GM21447 (cell line): ENCODE measurements at regions not wholly inside any gene's neighbourhood (a gene's known extent, or its start where the extent isn't known, plus 50 kb on each side); places are given as distances from the start of the nearest gene placed in this dataset.
"Not testable (repeated sequence)": the region's sequence is repeated elsewhere in the genome, so short reads cannot be mapped to it uniquely, and the experiment has no call there.

ENCODE experiments used
- ATAC-seq: cut with Tn5 transposase; IDR thresholded peaks from one replicate; pipeline ENCODE4 v1.9.1; 2021; ENCODE audit not compliant: unreplicated experiment

DNA sequence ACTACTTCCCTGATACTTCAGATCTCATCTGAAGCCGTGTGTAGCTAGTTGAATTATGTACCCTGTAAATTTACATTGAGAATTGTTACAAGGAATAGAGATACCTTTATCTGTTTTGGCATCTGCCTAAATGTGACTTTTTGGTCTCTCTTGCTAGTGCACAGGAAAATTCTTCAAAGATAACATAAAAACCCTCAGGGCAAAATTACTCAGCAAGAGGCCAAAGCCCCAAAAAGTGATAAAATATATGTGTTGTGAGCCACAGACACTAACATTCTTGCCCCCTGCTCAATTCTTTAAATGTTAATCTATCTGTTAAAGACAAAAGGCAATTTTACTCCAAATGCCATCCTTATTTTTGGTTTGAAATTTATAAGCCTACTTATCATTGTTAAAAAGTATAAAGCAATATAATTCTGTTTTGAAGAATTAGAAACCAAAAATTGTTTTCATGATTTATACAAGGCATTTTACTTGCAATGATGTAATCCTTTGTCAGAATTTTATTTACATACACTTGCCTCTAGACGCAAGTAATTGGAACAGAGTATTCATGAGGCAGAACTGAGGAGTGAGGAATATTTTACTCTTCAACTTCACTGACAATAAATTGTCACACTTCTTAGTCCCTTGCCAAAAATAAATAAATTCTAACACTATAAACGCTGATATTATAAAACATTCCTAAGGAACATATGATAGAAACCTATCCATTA lies 186.2 kb downstream of the EPM2A start:
- ATAC-seq = no peak

DNA sequence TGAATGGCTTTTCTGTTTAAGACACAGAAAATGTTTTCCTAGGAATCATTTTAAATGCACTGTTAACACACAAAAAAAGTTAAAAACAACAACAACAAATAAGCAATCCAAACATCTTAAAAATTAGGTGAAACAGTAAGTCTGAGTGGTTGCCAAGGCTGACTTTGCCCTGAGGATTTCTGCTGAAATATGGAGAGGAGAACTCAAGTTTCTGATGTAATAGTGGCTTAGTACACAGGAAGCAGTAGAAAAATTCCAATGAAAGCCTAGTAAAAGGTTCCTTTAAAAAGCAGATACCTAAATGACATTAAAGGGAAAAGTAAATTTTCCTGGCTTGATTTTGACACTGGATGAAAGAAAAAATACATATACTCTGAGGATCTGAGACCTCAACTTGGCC lies 184.2 kb downstream of the EPM2A start:
- ATAC-seq = no peak

DNA sequence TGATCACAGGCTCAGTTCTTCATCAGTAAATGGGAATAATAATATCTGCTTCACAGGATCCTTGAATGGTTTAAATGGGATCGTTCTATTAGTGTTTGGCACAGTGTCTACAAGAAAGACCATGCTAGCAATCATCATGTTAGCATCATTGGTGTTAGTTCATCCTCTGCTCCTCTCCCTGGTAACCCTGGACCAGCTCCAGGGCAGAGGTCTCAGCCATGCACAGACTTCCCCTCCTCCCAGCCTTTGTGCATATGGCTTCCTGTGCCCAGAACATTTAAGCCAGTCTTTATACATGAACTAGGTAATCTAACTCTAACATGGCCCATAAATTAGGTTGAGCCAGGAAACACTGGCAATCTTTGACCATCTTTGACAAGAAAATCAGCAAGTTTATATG lies 180.2 kb downstream of the EPM2A start:
- ATAC-seq = no peak

DNA sequence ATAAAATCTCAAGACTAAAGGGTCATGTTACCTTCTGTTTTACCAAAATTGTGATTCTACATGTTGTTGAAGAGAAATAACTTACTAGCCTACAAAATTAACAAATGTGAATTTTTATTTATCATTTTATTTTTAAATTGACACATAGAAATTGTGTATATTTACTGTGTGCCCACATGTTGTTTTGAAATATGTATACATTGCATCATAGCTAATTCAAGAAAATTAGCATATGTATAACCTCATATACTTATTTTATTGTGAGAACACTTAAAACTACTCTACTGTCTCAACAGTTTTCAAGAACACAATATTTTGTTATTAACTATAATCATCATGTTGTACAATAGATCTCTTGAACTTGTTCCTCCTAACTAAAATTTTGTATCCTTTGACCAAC lies 177.8 kb downstream of the EPM2A start:
- ATAC-seq = no peak

DNA sequence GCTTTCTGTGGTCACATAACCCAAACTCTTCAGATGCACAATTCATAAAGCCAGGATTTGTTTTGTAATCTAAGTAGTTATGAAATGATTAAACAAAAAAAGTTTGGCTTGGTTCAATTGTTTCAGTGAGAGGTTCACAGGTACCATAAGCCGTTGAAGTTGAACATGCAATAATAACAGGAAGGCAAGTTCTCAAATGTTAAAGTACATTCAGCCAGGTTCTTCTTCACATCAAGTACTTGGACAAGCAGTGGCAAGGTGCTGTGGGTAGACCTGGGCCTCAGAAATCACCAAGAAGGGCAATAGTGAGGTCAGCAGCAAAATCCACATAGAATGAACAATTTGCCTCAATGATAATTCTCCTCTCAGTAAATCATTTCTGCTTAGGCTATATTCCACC lies 175.5 kb downstream of the EPM2A start:
- ATAC-seq = no peak

DNA sequence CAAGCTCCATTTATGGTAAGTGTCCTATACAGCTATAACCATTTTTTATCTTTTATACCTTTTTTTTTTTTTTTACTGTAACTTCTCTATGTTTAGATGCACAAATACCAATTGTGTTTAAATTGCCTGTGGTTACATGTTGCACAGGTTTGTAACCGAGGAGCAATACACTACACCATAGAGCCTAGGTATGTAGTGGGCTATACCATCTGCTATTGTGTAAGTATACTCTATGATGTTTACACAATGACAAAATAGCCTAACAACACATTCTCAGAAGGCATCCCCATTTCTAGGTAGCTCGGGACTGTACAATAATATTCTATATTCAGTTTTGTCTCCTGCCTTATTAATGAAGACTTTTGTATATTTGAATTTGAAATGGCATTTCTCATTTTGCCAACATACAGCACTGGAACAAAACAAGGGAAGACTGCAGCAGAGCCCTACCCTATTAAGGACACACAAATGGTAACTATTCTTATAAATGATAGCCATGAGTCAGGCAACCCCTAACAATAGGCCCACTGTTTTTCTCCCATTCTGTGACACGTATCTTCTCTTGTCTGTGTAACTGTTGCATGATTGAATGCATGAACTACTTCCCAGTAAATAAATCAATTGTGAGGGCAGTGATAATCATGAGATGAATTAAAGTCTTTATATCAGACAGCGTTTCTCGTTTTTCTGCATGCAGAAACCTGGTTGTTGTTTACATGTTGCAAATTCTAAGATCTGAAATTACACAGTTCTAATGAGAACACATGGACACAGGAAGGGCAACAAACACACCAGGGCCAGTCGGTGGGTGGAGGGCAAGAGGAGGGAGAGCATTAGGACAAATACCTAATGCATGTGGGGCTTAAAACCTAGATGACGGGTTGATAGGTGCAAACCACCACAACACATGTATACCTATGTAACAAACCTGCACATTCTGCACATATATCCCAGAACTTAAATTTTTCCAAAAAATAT lies 173.9 kb downstream of the EPM2A start:
- no peak for ATAC-seq

DNA sequence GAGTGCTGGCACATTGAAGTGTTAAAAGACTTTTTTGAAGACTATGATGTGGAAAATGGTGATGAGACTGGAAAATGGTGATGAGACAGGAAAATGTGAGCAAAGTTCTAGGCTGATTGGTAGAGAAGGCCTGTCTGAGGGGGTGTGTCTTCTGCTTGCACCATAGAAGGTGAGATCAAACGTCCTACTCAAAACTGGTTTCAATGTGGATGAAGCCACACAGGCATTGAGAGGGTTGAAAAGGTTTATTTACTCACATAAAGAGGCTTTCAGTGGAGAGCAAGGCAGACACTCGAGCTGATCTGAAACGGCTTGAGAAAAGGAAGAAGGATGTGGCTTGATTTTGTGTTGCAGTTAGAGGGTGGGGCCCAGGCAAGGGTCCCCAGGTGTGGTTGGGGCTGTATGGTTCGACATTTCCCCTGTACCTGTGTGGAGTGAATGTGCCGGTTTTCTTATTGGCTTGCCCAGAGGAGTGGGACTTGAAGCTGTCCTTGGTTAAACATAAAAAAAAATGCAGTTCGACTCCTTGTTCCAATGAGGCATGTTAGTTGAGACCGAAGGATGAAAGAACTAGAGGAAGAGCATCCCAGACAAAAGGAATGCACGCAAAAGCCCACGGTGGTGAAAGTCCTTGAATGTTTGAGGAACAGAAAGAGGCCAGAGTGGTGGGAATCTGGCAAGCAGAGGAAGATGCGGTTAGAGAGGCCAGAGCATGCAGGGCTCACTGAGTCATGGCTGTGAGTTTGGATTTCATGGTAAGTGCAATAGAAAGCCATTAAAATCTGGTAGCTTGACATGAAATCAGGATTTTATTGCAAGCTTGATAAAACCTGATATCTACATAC lies 172.3 kb downstream of the EPM2A start:
- ATAC-seq = no peak

DNA sequence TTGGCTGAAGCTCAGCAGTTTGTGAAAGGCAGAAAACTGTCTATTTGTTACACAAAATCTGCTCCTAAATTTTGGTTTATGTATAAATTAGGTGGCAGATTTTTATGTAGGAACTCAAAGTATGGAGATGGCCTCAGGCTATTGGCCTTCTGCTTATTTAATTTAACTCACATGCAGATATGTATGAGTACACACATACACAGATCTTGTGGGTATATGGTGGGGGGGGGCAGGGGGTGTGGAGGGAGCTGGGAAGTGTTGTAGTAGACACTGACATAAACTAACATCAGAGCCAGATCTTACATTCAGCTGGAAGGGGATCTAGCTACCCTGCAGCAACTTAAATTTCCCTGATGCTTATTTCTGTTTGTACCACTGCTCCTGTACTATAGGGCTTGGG lies 170.8 kb downstream of the EPM2A start:
- no peak for ATAC-seq

DNA sequence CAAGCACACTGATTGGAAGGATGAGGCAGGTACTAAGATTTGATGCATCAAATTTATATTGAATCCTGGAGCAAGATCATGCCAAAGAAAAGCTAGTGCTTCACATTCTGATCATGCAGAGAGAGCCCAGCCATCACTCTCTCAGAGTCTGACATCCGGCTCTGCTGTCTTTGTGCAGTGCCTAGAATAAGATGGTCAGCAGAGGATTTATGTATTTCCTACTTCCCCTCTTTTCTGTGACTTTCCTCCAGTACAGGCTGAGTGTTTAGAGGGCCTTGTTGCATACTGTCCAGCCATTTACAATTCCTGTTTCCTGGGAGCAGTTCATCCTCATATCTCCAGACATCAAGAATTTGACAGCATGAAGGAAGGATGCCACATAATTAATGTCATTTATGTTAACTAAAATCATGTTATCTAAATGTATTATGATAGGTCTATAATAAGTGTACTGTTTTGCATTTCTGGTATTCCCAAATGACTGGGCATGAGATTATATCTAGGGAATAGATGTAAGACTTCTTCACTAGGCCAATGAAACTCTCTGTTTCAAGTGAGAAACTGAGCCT lies 167.6 kb downstream of the EPM2A start:
- ATAC-seq = no peak

DNA sequence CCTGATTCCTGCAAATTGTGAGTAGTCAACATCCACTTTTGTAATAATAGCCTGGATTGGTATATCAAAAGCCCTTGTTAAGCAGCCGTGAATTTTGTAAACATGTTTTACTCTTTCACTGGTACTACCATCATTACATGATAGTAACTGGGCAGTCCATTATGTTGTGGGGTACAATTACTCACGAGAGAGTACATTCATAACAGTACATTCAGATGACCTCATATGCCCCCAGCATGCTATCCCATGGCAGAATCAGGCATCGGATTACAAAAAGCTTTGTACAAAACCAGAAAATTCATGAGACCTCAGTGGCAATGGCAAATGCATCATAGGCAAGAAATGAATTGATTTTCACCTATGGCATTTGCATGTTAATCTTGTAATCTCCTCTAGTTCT lies 166.2 kb downstream of the EPM2A start:
- ATAC-seq = no peak

DNA sequence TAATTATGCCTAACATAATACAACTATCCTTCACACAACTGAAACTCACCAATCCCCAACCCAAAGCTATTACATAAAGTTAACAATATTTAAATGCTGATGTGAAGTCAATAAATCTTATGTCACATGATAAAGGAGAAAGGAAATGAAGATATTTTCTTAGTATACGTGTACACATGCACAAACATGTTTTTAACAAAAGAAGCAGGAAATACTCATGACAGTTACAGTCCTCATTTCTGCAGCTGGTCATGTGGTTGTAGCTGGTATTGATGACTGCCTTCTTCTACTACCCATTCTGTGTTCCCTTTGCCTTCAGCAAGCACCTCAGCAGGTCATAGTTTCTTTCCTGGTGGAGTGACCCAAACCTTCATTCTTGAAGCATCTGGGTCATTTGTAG lies 165.0 kb downstream of the EPM2A start:
- not testable (repeated sequence) for ATAC-seq

DNA sequence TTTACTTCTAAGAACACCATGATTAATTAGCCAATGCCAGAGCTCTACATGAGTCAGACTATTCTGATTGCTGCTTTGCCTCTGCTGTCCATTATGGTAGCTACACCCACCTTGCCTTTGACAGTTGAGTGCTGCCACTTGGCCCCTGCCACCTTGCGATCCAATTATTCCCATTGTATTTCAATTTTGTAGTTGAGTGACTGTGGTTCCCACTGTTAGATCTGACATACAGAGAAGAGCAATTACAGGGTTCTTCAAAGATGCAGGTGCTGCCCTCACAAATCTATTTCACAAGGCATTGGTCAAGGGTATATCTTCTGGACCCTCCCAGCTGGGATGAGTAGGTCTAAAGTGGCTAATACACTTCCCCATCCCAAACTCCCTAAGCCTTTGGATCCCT lies 161.1 kb downstream of the EPM2A start:
- not testable (repeated sequence) for ATAC-seq
